ENCODE measurements at regions not wholly inside any gene's neighbourhood (a gene's known extent, or its start where the extent isn't known, plus 50 kb on each side); places are given as distances from the start of the nearest gene placed in this dataset.

- in situ Hi-C loops (cut with MboI) (no loop called here), intact Hi-C loops (cut with micrococcal nuclease; ENCODE audit: unreplicated experiment) (no loop called here)
- Histone ChIP-seq H3K4me1 (ENCODE audit: control insufficient read depth, insufficient read depth, low read length) (no peaks in the 10 kb centered on the region), H3K79me2 (ENCODE audit: control insufficient read depth, insufficient read depth, low read length) (no peaks in the 10 kb centered on the region), H3K4me3 (no peak overlapping the region), H3K9me3 (replicated peaks; ENCODE audit: control insufficient read depth, insufficient read depth, low read length) (no peaks in the 10 kb centered on the region), H4K20me1 (ENCODE audit: control insufficient read depth, insufficient read depth) (no peaks in the 10 kb centered on the region), H3K4me2 (ENCODE audit: control insufficient read depth, insufficient read depth) (no peak overlapping the region), H3K36me3 (ENCODE audit: control insufficient read depth in 2 of 2, insufficient read depth in 2 of 2, low read length in 1 of 2) (no peaks in the 10 kb centered on the region), H2AFZ (ENCODE audit: control insufficient read depth, low read depth, low read length) (no peak overlapping the region), H3K9ac (ENCODE audit: control insufficient read depth, insufficient read depth, low read length) (no peak overlapping the region), H3K27ac (ENCODE audit: control insufficient read depth, insufficient read depth) (no peak overlapping the region), H3K27me3 (replicated peaks in 1 of 2; ENCODE audit: control insufficient read depth in 2 of 2, insufficient read depth in 2 of 2, low read length in 1 of 2) (no peaks in the 10 kb centered on the region)
- FAIRE-seq (no peak), ATAC-seq (no peak), DNase-seq (ENCODE audit: low read depth, low spot score) (no peak)
- SMC1A ChIA-PET (ENCODE audit: uncharacterized antibody, unreplicated experiment), result no interaction called here
- RAD21 ChIA-PET (ENCODE audit: unreplicated experiment), result no interaction called here
- no TSS peak for BruUV-seq (replicated peaks)
- TF ChIP-seq MYB (IDR thresholded peaks at IDR 0.05; ENCODE audit: borderline replicate concordance, low read depth, low read length), result no peak
- TF ChIP-seq TCF12 (IDR thresholded peaks at IDR 0.05; ENCODE audit: low read depth, low read length), result no peak
- TF ChIP-seq RAD51 (IDR thresholded peaks at IDR 0.05), result no peak
- no peak for TF ChIP-seq FOXM1 (IDR thresholded peaks at IDR 0.05; ENCODE audit: low read depth, low read length)
- POLR2A ChIA-PET, result no interaction called here
- CTCF ChIA-PET, result no interaction called here
Observed at GRCh38 chrX:122582975-122583305, 601.1 kb upstream of the GRIA3 start.

GRCh38 chrX:122583551-122583950, 600.5 kb upstream of the GRIA3 start:
- Histone ChIP-seq H2AFZ (ENCODE audit: control insufficient read depth, low read depth, low read length) (no peak overlapping the region), H3K79me2 (ENCODE audit: control insufficient read depth, insufficient read depth, low read length) (no peaks in the 10 kb centered on the region), H3K4me2 (ENCODE audit: control insufficient read depth, insufficient read depth) (no peak overlapping the region), H3K9me3 (replicated peaks; ENCODE audit: control insufficient read depth, insufficient read depth, low read length) (no peaks in the 10 kb centered on the region), H4K20me1 (ENCODE audit: control insufficient read depth, insufficient read depth) (no peaks in the 10 kb centered on the region), H3K4me1 (ENCODE audit: control insufficient read depth, insufficient read depth, low read length) (no peaks in the 10 kb centered on the region), H3K4me3 (no peak overlapping the region), H3K36me3 (ENCODE audit: control insufficient read depth in 2 of 2, insufficient read depth in 2 of 2, low read length in 1 of 2) (no peaks in the 10 kb centered on the region), H3K27me3 (replicated peaks in 1 of 2; ENCODE audit: control insufficient read depth in 2 of 2, insufficient read depth in 2 of 2, low read length in 1 of 2) (no peaks in the 10 kb centered on the region), H3K9ac (ENCODE audit: control insufficient read depth, insufficient read depth, low read length) (no peak overlapping the region), H3K27ac (ENCODE audit: control insufficient read depth, insufficient read depth) (no peak overlapping the region)
- ChIA-PET CTCF (no interaction called here), POLR2A (no interaction called here), SMC1A (ENCODE audit: uncharacterized antibody, unreplicated experiment) (interaction anchor here (0.8 to 1.2 kb wide), 2 partner anchors 10 to 150 kb away, joined by 3 read pairs; no protein-coding TSS in a partner anchor), RAD21 (ENCODE audit: unreplicated experiment) (no interaction called here)
- 12% methylated on average over 3 of the region's 3 CpGs for WGBS (ENCODE audit: insufficient coverage, insufficient replicate concordance, low lambda C conversion rate, missing lambda C conversion rate)
- intact Hi-C loops (cut with micrococcal nuclease; ENCODE audit: unreplicated experiment), result no loop called here
- ATAC-seq (no peak), DNase-seq (ENCODE audit: low read depth, low spot score) (no peak), FAIRE-seq (no peak)
- no TSS peak for BruUV-seq (replicated peaks)
- in situ Hi-C loops (cut with MboI), result no loop called here
- TF ChIP-seq IRF3 (IDR thresholded peaks at IDR 0.05) (no peak), IRF5 (IDR thresholded peaks at IDR 0.05; ENCODE audit: borderline replicate concordance) (no peak), CHD1 (IDR thresholded peaks at IDR 0.05; ENCODE audit: low read depth, low read length) (no peak), PBX3 (IDR thresholded peaks at IDR 0.05; ENCODE audit: insufficient replicate concordance, low read depth, low read length) (no peak), SIN3A (IDR thresholded peaks at IDR 0.05; ENCODE audit: low read depth, low read length) (no peak), STAT3 (IDR thresholded peaks at IDR 0.05; ENCODE audit: low read depth, low read length) (no peak), SP1 (IDR thresholded peaks at IDR 0.05; ENCODE audit: low read depth, low read length) (no peak), SREBF1 (IDR thresholded peaks at IDR 0.05; ENCODE audit: low read length) (no peak)

Measured in GM12878 (cell line).